ENCODE measurements at regions not wholly inside any gene's neighbourhood (a gene's known extent, or its start where the extent isn't known, plus 50 kb on each side); places are given as distances from the start of the nearest gene placed in this dataset.
"Not testable (repeated sequence)": the region's sequence is repeated elsewhere in the genome, so short reads cannot be mapped to it uniquely, and the experiment has no call there.

- ChIA-PET POLR2A (no interaction called here), CTCF (no interaction called here)
- Mint-ChIP-seq H3K27ac (no peak overlapping the region), H3K4me3 (no peak overlapping the region), H3K9me3 (peaks cover 4% of the 10 kb centered on the region), H3K4me1 (no peaks in the 10 kb centered on the region), H3K36me3 (no peaks in the 10 kb centered on the region), H3K27me3 (ENCODE audit: low read depth) (no peaks in the 10 kb centered on the region)
- TF ChIP-seq ZMAT4 (CRISPR knock-in tag; IDR thresholded peaks at IDR 0.05) (no peak), TEAD1 (CRISPR knock-in tag; IDR thresholded peaks at IDR 0.05) (no peak), ZNF232 (CRISPR knock-in tag; IDR thresholded peaks at IDR 0.05) (no peak), HMGA2 (CRISPR knock-in tag; IDR thresholded peaks at IDR 0.05) (no peak), JAZF1 (CRISPR knock-in tag; IDR thresholded peaks at IDR 0.05) (no peak), ZSCAN18 (CRISPR knock-in tag; IDR thresholded peaks at IDR 0.05) (no peak), ZNF396 (CRISPR knock-in tag; IDR thresholded peaks at IDR 0.05; ENCODE audit: borderline replicate concordance) (no peak), ZNF671 (CRISPR knock-in tag; IDR thresholded peaks at IDR 0.05) (no peak), NR2C2 (CRISPR knock-in tag; IDR thresholded peaks at IDR 0.05) (no peak), ZNF219 (CRISPR knock-in tag; IDR thresholded peaks at IDR 0.05; ENCODE audit: borderline replicate concordance) (no peak), ZNF138 (CRISPR knock-in tag; conservative IDR thresholded peaks at IDR 0.05) (no peak), RELA (CRISPR knock-in tag; IDR thresholded peaks at IDR 0.05; ENCODE audit: borderline replicate concordance) (no peak), TEAD4 (CRISPR knock-in tag; IDR thresholded peaks at IDR 0.05) (no peak), IRF1 (CRISPR knock-in tag; IDR thresholded peaks at IDR 0.05) (no peak), JUN (CRISPR knock-in tag; IDR thresholded peaks at IDR 0.05) (no peak), ZNF416 (CRISPR knock-in tag; IDR thresholded peaks at IDR 0.05) (no peak)
- TF ChIP-seq, protein P1, sequence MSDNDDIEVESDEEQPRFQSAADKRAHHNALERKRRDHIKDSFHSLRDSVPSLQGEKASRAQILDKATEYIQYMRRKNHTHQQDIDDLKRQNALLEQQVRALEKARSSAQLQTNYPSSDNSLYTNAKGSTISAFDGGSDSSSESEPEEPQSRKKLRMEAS (CRISPR knock-in tag; IDR thresholded peaks at IDR 0.05), result no peak
- DNase-seq (ENCODE audit: low spot score) (no peak), ATAC-seq (no peak)
Measured at GRCh38 chr6:81889377-81890053, 137.0 kb upstream of the TENT5A start.

DNA sequence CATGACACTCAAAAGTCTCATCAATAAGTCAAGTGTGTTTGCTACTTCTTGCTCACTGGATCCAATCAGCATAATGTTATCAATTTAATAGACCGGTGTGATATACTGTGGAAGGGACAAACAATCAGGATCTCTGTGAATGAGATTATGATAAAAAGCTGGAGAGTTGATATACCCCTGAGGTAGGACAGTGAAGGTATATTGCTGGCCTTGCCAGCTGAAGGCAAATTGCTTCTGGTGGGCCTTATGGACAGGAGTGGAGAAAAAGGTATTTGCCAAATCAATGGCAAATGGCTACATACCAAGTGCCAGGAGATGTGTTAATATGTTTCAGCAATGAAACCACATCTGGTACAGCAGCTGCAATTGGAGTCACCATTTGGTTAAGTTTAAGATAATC is 134.4 kb upstream of the TENT5A start:
- H3K27me3 Mint-ChIP-seq (ENCODE audit: low read depth); H3K4me1 Mint-ChIP-seq; DNase-seq (ENCODE audit: low spot score); CTCF ChIA-PET; H3K4me3 Mint-ChIP-seq; ATAC-seq; H3K27ac Mint-ChIP-seq; H3K36me3 Mint-ChIP-seq; POLR2A ChIA-PET; H3K9me3 Mint-ChIP-seq: not testable (repeated sequence)

- ChIA-PET POLR2A (no interaction called here), CTCF (no interaction called here)
- Mint-ChIP-seq H3K4me1 (no peaks in the 10 kb centered on the region), H3K4me3 (no peak overlapping the region), H3K27me3 (ENCODE audit: low read depth) (no peaks in the 10 kb centered on the region), H3K27ac (no peak overlapping the region), H3K9me3 (peaks cover 4% of the 10 kb centered on the region), H3K36me3 (no peaks in the 10 kb centered on the region)
- ATAC-seq (no peak), DNase-seq (ENCODE audit: low spot score) (no peak)
- TF ChIP-seq, protein P2, sequence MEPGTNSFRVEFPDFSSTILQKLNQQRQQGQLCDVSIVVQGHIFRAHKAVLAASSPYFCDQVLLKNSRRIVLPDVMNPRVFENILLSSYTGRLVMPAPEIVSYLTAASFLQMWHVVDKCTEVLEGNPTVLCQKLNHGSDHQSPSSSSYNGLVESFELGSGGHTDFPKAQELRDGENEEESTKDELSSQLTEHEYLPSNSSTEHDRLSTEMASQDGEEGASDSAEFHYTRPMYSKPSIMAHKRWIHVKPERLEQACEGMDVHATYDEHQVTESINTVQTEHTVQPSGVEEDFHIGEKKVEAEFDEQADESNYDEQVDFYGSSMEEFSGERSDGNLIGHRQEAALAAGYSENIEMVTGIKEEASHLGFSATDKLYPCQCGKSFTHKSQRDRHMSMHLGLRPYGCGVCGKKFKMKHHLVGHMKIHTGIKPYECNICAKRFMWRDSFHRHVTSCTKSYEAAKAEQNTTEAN (CRISPR knock-in tag; IDR thresholded peaks at IDR 0.05), result no peak
- TF ChIP-seq ERG (CRISPR knock-in tag; IDR thresholded peaks at IDR 0.05) (no peak), NR1H2 (CRISPR knock-in tag; IDR thresholded peaks at IDR 0.05) (no peak), ZNF396 (CRISPR knock-in tag; IDR thresholded peaks at IDR 0.05; ENCODE audit: borderline replicate concordance) (no peak), ZNF138 (CRISPR knock-in tag; conservative IDR thresholded peaks at IDR 0.05) (no peak), ZNF317 (CRISPR knock-in tag; IDR thresholded peaks at IDR 0.05; ENCODE audit: borderline replicate concordance, low read depth) (no peak), ATF1 (CRISPR knock-in tag; IDR thresholded peaks at IDR 0.05) (no peak), ZNF416 (CRISPR knock-in tag; IDR thresholded peaks at IDR 0.05) (no peak)
- TF ChIP-seq, protein P3, sequence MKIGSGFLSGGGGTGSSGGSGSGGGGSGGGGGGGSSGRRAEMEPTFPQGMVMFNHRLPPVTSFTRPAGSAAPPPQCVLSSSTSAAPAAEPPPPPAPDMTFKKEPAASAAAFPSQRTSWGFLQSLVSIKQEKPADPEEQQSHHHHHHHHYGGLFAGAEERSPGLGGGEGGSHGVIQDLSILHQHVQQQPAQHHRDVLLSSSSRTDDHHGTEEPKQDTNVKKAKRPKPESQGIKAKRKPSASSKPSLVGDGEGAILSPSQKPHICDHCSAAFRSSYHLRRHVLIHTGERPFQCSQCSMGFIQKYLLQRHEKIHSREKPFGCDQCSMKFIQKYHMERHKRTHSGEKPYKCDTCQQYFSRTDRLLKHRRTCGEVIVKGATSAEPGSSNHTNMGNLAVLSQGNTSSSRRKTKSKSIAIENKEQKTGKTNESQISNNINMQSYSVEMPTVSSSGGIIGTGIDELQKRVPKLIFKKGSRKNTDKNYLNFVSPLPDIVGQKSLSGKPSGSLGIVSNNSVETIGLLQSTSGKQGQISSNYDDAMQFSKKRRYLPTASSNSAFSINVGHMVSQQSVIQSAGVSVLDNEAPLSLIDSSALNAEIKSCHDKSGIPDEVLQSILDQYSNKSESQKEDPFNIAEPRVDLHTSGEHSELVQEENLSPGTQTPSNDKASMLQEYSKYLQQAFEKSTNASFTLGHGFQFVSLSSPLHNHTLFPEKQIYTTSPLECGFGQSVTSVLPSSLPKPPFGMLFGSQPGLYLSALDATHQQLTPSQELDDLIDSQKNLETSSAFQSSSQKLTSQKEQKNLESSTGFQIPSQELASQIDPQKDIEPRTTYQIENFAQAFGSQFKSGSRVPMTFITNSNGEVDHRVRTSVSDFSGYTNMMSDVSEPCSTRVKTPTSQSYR (CRISPR knock-in tag; IDR thresholded peaks at IDR 0.05), result no peak
- TF ChIP-seq, protein P4, sequence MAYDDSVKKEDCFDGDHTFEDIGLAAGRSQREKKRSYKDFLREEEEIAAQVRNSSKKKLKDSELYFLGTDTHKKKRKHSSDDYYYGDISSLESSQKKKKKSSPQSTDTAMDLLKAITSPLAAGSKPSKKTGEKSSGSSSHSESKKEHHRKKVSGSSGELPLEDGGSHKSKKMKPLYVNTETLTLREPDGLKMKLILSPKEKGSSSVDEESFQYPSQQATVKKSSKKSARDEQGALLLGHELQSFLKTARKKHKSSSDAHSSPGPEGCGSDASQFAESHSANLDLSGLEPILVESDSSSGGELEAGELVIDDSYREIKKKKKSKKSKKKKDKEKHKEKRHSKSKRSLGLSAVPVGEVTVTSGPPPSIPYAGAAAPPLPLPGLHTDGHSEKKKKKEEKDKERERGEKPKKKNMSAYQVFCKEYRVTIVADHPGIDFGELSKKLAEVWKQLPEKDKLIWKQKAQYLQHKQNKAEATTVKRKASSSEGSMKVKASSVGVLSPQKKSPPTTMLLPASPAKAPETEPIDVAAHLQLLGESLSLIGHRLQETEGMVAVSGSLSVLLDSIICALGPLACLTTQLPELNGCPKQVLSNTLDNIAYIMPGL (CRISPR knock-in tag; IDR thresholded peaks at IDR 0.05), result no peak
Measured at GRCh38 chr6:81886157-81886556, 133.7 kb upstream of the TENT5A start.

Data from WTC11 (cell line).